Bronchial epithelial cell (primary cell): ENCODE measurements at regions not wholly inside any gene's neighbourhood (a gene's known extent, or its start where the extent isn't known, plus 50 kb on each side); places are given as distances from the start of the nearest gene placed in this dataset.

Experiments
- DNase-seq: peaks from one replicate; pipeline ENCODE4 v3.0.0-alpha.2; 2010; ENCODE audit warnings: low read depth
- FAIRE-seq: peaks from 2 replicates; lab custom pipeline; 2011; peaks lifted over from hg19 to GRCh38; lab: Jason Lieb, UNC
- H3K27me3 ChIP-seq: 2 replicates; pipeline ENCODE4 v1.5.1; 2011; ENCODE audit warnings: low read length; ENCODE audit not compliant: control insufficient read depth, insufficient read depth
- H3K36me3 ChIP-seq: 2 replicates; pipeline ENCODE4 v1.5.1; 2011; ENCODE audit warnings: low read length; ENCODE audit not compliant: control insufficient read depth, insufficient read depth
- H3K4me3 ChIP-seq: 2 replicates; pipeline ENCODE4 v1.5.1; 2011; ENCODE audit warnings: mild to moderate bottlenecking, low read depth, low read length, control low read depth
- CTCF ChIP-seq: IDR thresholded peaks from 2 replicates; pipeline ENCODE4 v1.5.1; 2011; ENCODE audit warnings: mild to moderate bottlenecking, moderate library complexity, low read length, control low read depth, inconsistent platforms; ENCODE audit not compliant: insufficient read depth, severe bottlenecking

- Histone ChIP-seq H3K4me3 (no peak overlapping the region), H3K27me3 (no peaks in the 10 kb centered on the region), H3K36me3 (no peaks in the 10 kb centered on the region)
- TF ChIP-seq CTCF = no peak
- FAIRE-seq (no peak), DNase-seq (no peak)
These were observed 100.6 kb downstream of the HNRNPLL start for GRCh38 chr2:38502107-38502506.

DNA sequence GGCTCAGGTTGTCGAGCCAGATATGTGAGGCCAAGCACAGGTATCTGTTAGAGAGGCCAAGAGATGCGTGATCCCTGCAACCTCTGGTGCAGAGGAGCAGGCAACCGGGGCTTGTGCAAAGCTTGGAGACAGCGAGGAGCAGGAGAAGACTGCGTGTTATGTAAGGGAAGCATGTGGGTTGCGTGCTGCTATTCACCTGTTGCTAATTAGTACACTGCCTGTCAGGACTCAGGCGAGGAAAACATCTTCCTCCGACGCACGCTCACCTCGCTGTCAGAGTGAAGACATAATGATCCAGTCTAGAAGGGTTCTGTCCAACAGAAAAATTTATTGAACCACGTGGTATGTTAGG is 102.5 kb downstream of the HNRNPLL start:
- FAIRE-seq (no peak), DNase-seq (no peak)
- no peak for TF ChIP-seq CTCF

GRCh38 chr2:38499548-38500282 is 103.0 kb downstream of the HNRNPLL start:
- no peaks in the 10 kb centered on the region for H3K27me3 ChIP-seq
- FAIRE-seq = no peak
- no peak overlapping the region for H3K4me3 ChIP-seq
- no peak for TF ChIP-seq CTCF
- no peaks in the 10 kb centered on the region for H3K36me3 ChIP-seq
- no peak for DNase-seq

More for the DNA sequence above, 102.5 kb downstream of the HNRNPLL start:
- Histone ChIP-seq H3K36me3 (no peaks in the 10 kb centered on the region), H3K27me3 (no peaks in the 10 kb centered on the region), H3K4me3 (no peak overlapping the region)

GRCh38 chr2:38498045-38498481 is 104.7 kb downstream of the HNRNPLL start:
- Histone ChIP-seq H3K4me3 (no peak overlapping the region), H3K27me3 (no peaks in the 10 kb centered on the region), H3K36me3 (no peaks in the 10 kb centered on the region)
- DNase-seq (no peak), FAIRE-seq (no peak)
- no peak for TF ChIP-seq CTCF

DNA sequence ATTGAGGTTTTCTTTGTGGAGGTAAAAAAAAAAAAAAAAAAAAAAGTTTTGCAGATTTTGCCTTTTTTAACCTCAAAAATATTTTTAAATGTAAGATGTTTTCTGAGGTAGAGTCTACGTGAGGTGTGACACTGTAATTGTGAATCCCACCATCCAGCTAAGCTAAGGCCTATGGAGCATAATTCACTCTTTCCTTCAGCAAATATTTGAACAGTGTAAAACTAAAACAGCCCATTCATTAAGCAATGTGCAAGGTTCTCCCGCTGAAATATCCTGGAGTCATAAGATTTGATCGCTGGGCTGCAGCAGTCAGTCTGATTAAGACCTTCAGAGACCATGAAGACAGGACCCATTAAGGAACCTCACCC is 105.1 kb downstream of the HNRNPLL start:
- no peaks in the 10 kb centered on the region for H3K27me3 ChIP-seq
- H3K4me3 ChIP-seq = no peak overlapping the region
- no peak for FAIRE-seq
- no peak for TF ChIP-seq CTCF
- H3K36me3 ChIP-seq = no peaks in the 10 kb centered on the region
- no peak for DNase-seq
